ENCODE measurements at regions not wholly inside any gene's neighbourhood (a gene's known extent, or its start where the extent isn't known, plus 50 kb on each side); places are given as distances from the start of the nearest gene placed in this dataset.

DNA sequence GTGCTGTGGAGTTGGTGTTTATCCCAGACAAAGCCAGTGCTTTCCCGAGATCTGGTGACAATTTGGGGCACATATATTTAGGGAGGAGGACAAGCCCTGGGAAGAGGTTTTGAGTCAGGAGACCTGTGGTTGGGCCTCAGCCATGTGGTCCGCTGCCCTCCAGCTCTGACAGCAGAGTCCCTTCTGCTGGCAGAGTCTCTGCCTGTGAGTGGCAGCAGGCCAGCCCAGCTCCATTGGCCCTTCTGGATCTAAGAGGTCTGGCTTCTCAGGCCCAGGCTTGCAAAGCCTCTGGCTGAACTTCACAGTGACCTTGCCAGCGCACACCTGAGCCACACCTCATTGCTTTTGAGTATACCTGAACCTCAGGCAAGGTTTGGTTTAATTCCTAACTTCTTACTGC lies 115.3 kb downstream of the BCL2L11 start:
- H3K9me3 ChIP-seq, result no peaks in the 10 kb centered on the region
- TF ChIP-seq, protein P1, sequence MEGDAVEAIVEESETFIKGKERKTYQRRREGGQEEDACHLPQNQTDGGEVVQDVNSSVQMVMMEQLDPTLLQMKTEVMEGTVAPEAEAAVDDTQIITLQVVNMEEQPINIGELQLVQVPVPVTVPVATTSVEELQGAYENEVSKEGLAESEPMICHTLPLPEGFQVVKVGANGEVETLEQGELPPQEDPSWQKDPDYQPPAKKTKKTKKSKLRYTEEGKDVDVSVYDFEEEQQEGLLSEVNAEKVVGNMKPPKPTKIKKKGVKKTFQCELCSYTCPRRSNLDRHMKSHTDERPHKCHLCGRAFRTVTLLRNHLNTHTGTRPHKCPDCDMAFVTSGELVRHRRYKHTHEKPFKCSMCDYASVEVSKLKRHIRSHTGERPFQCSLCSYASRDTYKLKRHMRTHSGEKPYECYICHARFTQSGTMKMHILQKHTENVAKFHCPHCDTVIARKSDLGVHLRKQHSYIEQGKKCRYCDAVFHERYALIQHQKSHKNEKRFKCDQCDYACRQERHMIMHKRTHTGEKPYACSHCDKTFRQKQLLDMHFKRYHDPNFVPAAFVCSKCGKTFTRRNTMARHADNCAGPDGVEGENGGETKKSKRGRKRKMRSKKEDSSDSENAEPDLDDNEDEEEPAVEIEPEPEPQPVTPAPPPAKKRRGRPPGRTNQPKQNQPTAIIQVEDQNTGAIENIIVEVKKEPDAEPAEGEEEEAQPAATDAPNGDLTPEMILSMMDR (IDR thresholded peaks at IDR 0.05), result no peak
- no peaks in the 10 kb centered on the region for H3K27me3 ChIP-seq
- H3K27ac ChIP-seq, result no peak overlapping the region
- no peaks in the 10 kb centered on the region for H3K36me3 ChIP-seq
- H3K4me1 ChIP-seq (ENCODE audit: control insufficient read depth in 1 of 2, insufficient read depth in 1 of 2, low read depth in 1 of 2, low read length in 1 of 2), result no peaks in the 10 kb centered on the region
- no peak overlapping the region for H3K4me3 ChIP-seq (ENCODE audit: low read depth in 1 of 2, low read length in 1 of 2)

DNA sequence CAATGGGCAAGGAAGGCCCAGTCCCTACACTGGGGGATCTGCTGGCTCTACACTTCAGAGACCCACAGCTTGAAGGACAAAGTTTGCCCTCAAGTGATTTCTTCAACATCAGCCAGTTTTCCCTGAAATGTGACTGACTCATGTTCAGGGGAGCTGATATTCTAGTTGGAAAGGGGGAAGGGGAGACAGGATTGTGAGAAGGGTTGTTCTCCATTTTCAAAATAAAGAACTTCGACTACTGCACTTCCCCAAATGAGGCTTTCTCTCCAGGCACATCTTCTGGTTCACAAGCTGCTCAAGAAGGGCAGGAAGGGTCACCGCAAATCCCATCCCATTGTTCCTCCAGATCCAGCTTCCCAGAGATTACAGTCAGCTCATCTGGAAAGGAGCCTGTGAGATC lies 117.6 kb downstream of the BCL2L11 start:
- Histone ChIP-seq H3K36me3 (no peaks in the 10 kb centered on the region), H3K9me3 (no peaks in the 10 kb centered on the region), H3K27ac (no peak overlapping the region)

DNA sequence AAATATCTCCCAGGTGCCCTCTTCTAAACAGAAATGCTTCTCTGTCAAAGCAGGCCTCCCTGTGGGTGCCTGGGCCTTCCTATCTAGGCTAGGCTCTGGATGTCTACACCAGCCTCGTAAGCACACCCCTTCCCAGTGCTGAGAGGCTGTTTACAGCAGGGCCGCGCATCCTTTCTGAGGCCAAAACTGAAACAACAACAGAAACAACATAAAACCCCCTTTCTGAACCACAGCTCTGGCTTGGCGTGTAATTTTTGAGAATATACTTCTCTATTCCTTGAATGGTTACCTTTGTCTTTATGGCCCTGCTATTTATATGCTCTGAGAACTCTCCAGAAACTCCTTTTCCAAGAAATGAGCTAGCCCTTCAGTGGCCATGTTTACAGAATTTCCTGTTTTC lies 118.4 kb downstream of the BCL2L11 start:
- Histone ChIP-seq H3K27ac (no peak overlapping the region), H3K9me3 (no peaks in the 10 kb centered on the region), H3K4me3 (ENCODE audit: low read depth in 1 of 2, low read length in 1 of 2) (no peak overlapping the region), H3K4me1 (ENCODE audit: control insufficient read depth in 1 of 2, insufficient read depth in 1 of 2, low read depth in 1 of 2, low read length in 1 of 2) (no peaks in the 10 kb centered on the region), H3K36me3 (no peaks in the 10 kb centered on the region), H3K27me3 (no peaks in the 10 kb centered on the region)
- TF ChIP-seq, protein P1 (IDR thresholded peaks at IDR 0.05), result no peak

More for the DNA sequence above, 117.6 kb downstream of the BCL2L11 start:
- no peak overlapping the region for H3K4me3 ChIP-seq (ENCODE audit: low read depth in 1 of 2, low read length in 1 of 2)
- TF ChIP-seq, protein P1 (IDR thresholded peaks at IDR 0.05), result no peak
- no peaks in the 10 kb centered on the region for H3K27me3 ChIP-seq
- H3K4me1 ChIP-seq (ENCODE audit: control insufficient read depth in 1 of 2, insufficient read depth in 1 of 2, low read depth in 1 of 2, low read length in 1 of 2), result no peaks in the 10 kb centered on the region

DNA sequence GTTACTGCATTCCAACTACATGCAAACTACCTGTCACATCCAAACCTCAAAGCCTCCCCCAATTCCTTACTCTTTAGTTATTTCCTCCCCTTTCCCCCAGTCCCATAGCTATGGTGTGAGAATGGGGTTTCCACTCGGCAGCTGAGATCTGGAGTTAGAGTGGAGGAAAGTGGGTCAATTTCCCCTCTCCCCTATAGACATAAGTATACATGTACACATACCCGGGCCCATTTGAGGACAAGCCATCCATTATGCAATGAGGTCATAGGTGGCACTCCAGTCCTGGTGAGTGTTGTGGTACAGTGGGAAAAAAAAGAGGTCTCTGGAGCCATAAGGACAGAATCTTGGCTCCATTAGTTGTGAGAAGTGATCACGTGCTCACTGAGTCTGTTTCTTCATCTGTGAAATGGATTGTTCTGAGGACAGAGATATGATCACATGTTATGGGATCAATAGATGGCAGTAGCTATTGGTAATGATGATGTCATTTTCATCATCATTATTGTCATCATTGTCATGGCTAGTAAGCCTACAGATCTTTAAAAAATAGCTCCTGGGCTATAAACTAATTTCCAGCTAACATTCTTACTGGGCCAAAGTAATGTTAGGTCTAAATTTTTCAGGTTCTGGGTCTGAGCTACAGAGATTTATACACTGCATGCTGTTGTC lies 119.0 kb downstream of the BCL2L11 start:
- no peaks in the 10 kb centered on the region for H3K36me3 ChIP-seq
- H3K4me3 ChIP-seq (ENCODE audit: low read depth in 1 of 2, low read length in 1 of 2), result no peak overlapping the region
- H3K27ac ChIP-seq, result no peak overlapping the region
- H3K4me1 ChIP-seq (ENCODE audit: control insufficient read depth in 1 of 2, insufficient read depth in 1 of 2, low read depth in 1 of 2, low read length in 1 of 2), result no peaks in the 10 kb centered on the region
- TF ChIP-seq, protein P1 (IDR thresholded peaks at IDR 0.05), result no peak
- no peaks in the 10 kb centered on the region for H3K27me3 ChIP-seq
- no peaks in the 10 kb centered on the region for H3K9me3 ChIP-seq

DNA sequence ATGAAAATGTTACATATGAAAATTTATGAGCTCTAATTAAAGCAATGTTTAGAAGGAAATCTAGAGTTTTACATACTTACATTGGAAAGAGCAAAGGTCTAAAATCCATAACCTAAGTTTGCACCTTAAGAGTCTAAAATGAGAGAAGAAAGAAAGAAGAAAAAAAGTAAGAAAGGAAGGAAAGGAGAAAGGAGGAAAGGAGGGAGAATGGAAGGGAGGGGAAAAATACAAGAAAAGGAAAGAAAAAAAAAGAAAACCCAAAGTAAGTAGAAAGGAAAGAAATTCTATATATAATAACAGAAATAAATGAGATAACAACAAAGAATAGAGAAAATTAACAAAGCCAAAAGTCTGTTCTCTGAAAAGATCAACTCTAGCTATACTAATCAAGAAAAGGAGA lies 122.6 kb downstream of the BCL2L11 start:
- Histone ChIP-seq H3K4me1 (ENCODE audit: control insufficient read depth in 1 of 2, insufficient read depth in 1 of 2, low read depth in 1 of 2, low read length in 1 of 2) (no peaks in the 10 kb centered on the region), H3K27me3 (no peaks in the 10 kb centered on the region), H3K27ac (no peak overlapping the region), H3K9me3 (no peaks in the 10 kb centered on the region), H3K36me3 (no peaks in the 10 kb centered on the region), H3K4me3 (ENCODE audit: low read depth in 1 of 2, low read length in 1 of 2) (no peak overlapping the region)
- TF ChIP-seq, protein P1 (IDR thresholded peaks at IDR 0.05), result no peak

All from neutrophil (primary cell).